ENCODE measurements at regions not wholly inside any gene's neighbourhood (a gene's known extent, or its start where the extent isn't known, plus 50 kb on each side); places are given as distances from the start of the nearest gene placed in this dataset.
"Not testable (repeated sequence)": the region's sequence is repeated elsewhere in the genome, so short reads cannot be mapped to it uniquely, and the experiment has no call there.

GRCh38 chr11:110347660-110348059 lies 51.2 kb upstream of the RDX start:
- no peak for DNase-seq (ENCODE audit: low read depth)

- peak; percentile 68 for DNase-seq (ENCODE audit: low read depth)
These were observed 53.0 kb upstream of the RDX start for GRCh38 chr11:110349138-110349996.

GRCh38 chr11:110349997-110350383 lies 53.6 kb upstream of the RDX start:
- DNase-seq (ENCODE audit: low read depth), result not testable (repeated sequence)

- no peak for DNase-seq (ENCODE audit: low read depth)
These were observed 58.8 kb upstream of the RDX start for GRCh38 chr11:110355011-110355744.

GRCh38 chr11:110356762-110357671 lies 60.6 kb upstream of the RDX start:
- no peak for DNase-seq (ENCODE audit: low read depth)

- no peak for DNase-seq (ENCODE audit: low read depth)
These were observed 61.9 kb upstream of the RDX start for GRCh38 chr11:110358336-110358735.

- DNase-seq (ENCODE audit: low read depth), result not testable (repeated sequence)
These were observed 64.5 kb upstream of the RDX start for GRCh38 chr11:110360781-110361408.

GRCh38 chr11:110362971-110363509 lies 66.6 kb upstream of the RDX start:
- DNase-seq (ENCODE audit: low read depth), result no peak

- no peak for DNase-seq (ENCODE audit: low read depth)
These were observed 63.5 kb upstream of the FDX1 start for GRCh38 chr11:110366291-110366690.

- no peak for DNase-seq (ENCODE audit: low read depth)
These were observed 62.2 kb upstream of the FDX1 start for GRCh38 chr11:110367571-110367970.

GRCh38 chr11:110371084-110371483 lies 58.7 kb upstream of the FDX1 start:
- no peak for DNase-seq (ENCODE audit: low read depth)

- no peak for DNase-seq (ENCODE audit: low read depth)
These were observed 56.6 kb upstream of the FDX1 start for GRCh38 chr11:110373051-110373702.

GRCh38 chr11:110374921-110375320 lies 54.8 kb upstream of the FDX1 start:
- DNase-seq (ENCODE audit: low read depth), result no peak

- DNase-seq (ENCODE audit: low read depth), result no peak
These were observed 54.4 kb upstream of the FDX1 start for GRCh38 chr11:110375351-110375750.

GRCh38 chr11:110376021-110376420 lies 53.7 kb upstream of the FDX1 start:
- no peak for DNase-seq (ENCODE audit: low read depth)

GRCh38 chr11:110376711-110377324 lies 52.9 kb upstream of the FDX1 start:
- no peak for DNase-seq (ENCODE audit: low read depth)

GRCh38 chr11:110377434-110377833 lies 52.3 kb upstream of the FDX1 start:
- DNase-seq (ENCODE audit: low read depth), result no peak

GRCh38 chr11:110379261-110379660 lies 50.5 kb upstream of the FDX1 start:
- DNase-seq (ENCODE audit: low read depth), result no peak

- no peak for DNase-seq (ENCODE audit: low read depth)
These were observed 49.8 kb upstream of the FDX1 start for GRCh38 chr11:110379936-110380335.

Measured in activated T-cell treated with anti-CD3 and anti-CD28 coated beads for 48 hours (primary cell).